Mucosa of descending colon (tissue), 3 donors: ENCODE measurements at regions not wholly inside any gene's neighbourhood (a gene's known extent, or its start where the extent isn't known, plus 50 kb on each side); places are given as distances from the start of the nearest gene placed in this dataset.
"Not testable (repeated sequence)": the region's sequence is repeated elsewhere in the genome, so short reads cannot be mapped to it uniquely, and the experiment has no call there.

Experiments used
- ATAC-seq: fragments of 200-7000 bp; cut with Tn5 transposase; one replicate; pipeline ENCODE4 v1.9.1; 2020; ENCODE audit warnings: mild to moderate bottlenecking, moderate library complexity
- DNase-seq, 3 donors: peaks; one replicate each; pipeline ENCODE4 v3.0.0-alpha.2; 2020
- H3K36me3 ChIP-seq: fragments of 200-600 bp; one replicate; pipeline ENCODE4 v1.8.0; 2021; ENCODE audit warnings: low read depth, mild to moderate bottlenecking
- H3K4me1 ChIP-seq: fragments of 200-600 bp; one replicate; pipeline ENCODE4 v1.8.0; 2021; ENCODE audit warnings: low read depth, mild to moderate bottlenecking
- H3K4me3 ChIP-seq: fragments of 200-600 bp; one replicate; pipeline ENCODE4 v1.8.0; 2021; ENCODE audit warnings: mild to moderate bottlenecking
- H3K9me3 ChIP-seq: fragments of 200-600 bp; one replicate; pipeline ENCODE4 v1.8.0; 2021; ENCODE audit warnings: mild to moderate bottlenecking
- CTCF ChIP-seq: fragments of 200-600 bp; IDR thresholded peaks from one replicate; pipeline ENCODE4 v1.8.0; 2022; ENCODE audit warnings: antibody characterized with exemption, mild to moderate bottlenecking
- intact Hi-C, 2 donors: fragments of 100-400 bp; cut with DNase I in 1 of 2; cut with micrococcal nuclease in 1 of 2; formaldehyde crosslinking; loops; one replicate each; pipeline versions ENCODE4 v1.11.0 to v1.11.1; 2022; cut with DNase I, micrococcal nuclease
- donor health status: DM: no; HTN: no; CAD: no; lungs with moderate emphysema.
- donor health status: DM: no; HTN: no; CAD: no.
- donor health status: DM: no; HTN: yes; CAD: no.

DNA sequence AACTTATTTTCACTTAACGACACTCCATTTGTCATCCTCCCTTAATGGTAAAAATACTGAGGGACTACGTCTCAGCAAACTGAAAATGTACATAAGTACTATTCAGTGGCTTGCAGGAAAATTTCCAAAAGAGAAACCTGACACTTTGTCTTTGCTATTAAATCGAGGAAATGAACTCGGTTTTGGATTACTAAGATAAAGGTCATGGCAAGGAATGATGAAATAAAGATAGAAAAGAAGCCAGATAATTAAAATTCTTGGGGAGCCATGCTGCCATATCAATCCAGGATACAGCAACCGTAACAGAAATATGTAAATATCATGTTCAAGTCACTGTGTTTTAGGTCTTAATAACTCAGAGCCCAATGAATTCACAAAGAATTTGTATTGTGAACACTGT lies 647.8 kb downstream of the CDH9 start:
- no peak for DNase-seq
- H3K9me3 ChIP-seq = peaks cover 56% of the 10 kb centered on the region
- no peaks in the 10 kb centered on the region for H3K36me3 ChIP-seq
- ATAC-seq = no peak
- TF ChIP-seq CTCF = no peak
- intact Hi-C loops = no loop called here
- H3K4me1 ChIP-seq = no peaks in the 10 kb centered on the region
- no peak overlapping the region for H3K4me3 ChIP-seq

DNA sequence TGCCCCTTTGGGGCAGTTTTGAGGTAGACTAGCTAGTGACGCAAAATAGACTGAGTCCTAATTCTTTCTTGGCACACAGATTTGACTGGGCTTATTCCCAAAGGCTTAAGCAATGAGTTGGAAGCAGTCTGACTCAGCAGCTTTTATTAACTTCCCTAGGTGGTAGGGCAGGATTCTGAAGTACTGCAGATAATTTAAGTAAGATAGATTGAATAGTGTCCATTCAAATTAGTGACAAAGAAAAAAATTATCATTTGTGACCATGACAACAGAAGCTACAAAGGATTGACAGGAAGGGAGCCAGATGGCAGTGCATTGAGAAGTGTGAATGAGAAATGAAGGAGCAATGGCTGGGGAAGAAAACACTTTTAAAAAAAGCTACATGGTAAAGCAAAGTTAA lies 649.4 kb downstream of the CDH9 start:
- TF ChIP-seq CTCF = no peak
- intact Hi-C loops = no loop called here
- ATAC-seq = no peak

GRCh38 chr5:26386532-26386931 lies 651.9 kb downstream of the CDH9 start:
- no peak for TF ChIP-seq CTCF
- H3K36me3 ChIP-seq = no peaks in the 10 kb centered on the region
- no peak for ATAC-seq
- no peak for DNase-seq
- peaks cover 45% of the 10 kb centered on the region for H3K9me3 ChIP-seq
- H3K4me3 ChIP-seq = no peak overlapping the region
- intact Hi-C loops = no loop called here
- no peaks in the 10 kb centered on the region for H3K4me1 ChIP-seq

More for the DNA sequence above, 649.4 kb downstream of the CDH9 start:
- Histone ChIP-seq H3K4me3 (no peak overlapping the region), H3K9me3 (peaks cover 55% of the 10 kb centered on the region), H3K4me1 (no peaks in the 10 kb centered on the region), H3K36me3 (no peaks in the 10 kb centered on the region)
- DNase-seq = no peak

GRCh38 chr5:26364624-26365023 lies 673.8 kb downstream of the CDH9 start:
- ATAC-seq, intact Hi-C loops, H3K4me1 ChIP-seq, H3K36me3 ChIP-seq, DNase-seq, H3K4me3 ChIP-seq: not testable (repeated sequence)
- peaks cover 74% of the 10 kb centered on the region for H3K9me3 ChIP-seq

DNA sequence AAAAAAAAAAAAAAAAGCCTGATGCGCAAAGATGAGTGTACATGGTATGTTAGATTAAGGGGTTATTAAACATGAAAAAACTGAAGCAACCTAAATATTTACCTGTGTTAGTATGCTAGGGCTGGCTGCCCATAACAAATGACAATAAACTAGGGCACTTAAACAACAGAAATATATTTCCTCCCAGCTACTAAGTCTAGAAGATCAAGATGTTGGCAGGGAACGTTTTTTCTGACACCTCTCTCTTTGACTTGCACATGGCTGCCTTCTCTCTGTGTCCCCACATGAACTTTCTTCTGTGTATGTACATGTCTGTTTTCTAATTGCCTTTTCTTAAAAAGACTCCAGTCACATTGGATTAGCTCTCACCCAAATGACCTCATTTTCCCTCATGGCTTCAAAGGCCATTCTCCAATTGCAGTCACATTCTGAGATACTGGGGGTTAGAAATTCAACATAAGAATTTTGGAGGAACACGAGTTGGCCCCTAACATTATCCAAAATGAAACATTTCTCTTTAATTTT lies 694.5 kb downstream of the CDH9 start:
- ATAC-seq (no peak), DNase-seq (no peak)
- intact Hi-C loops = no loop called here
- Histone ChIP-seq H3K4me3 (no peak overlapping the region), H3K36me3 (no peaks in the 10 kb centered on the region), H3K9me3 (peaks cover 25% of the 10 kb centered on the region), H3K4me1 (no peaks in the 10 kb centered on the region)
- no peak for TF ChIP-seq CTCF

- H3K36me3 ChIP-seq = no peaks in the 10 kb centered on the region
- ATAC-seq (no peak), DNase-seq (no peak)
- H3K9me3 ChIP-seq = peaks cover 51% of the 10 kb centered on the region
- TF ChIP-seq CTCF = no peak
- no peaks in the 10 kb centered on the region for H3K4me1 ChIP-seq
- no peak overlapping the region for H3K4me3 ChIP-seq
- intact Hi-C loops = no loop called here
Measured at GRCh38 chr5:26339576-26339975, 698.8 kb downstream of the CDH9 start.
